Thoracic aorta (tissue), 2 donors: ENCODE measurements at regions not wholly inside any gene's neighbourhood (a gene's known extent, or its start where the extent isn't known, plus 50 kb on each side); places are given as distances from the start of the nearest gene placed in this dataset.
"Not testable (repeated sequence)": the region's sequence is repeated elsewhere in the genome, so short reads cannot be mapped to it uniquely, and the experiment has no call there.

Source experiments
- ATAC-seq: fragments of 150-250 bp; one replicate; pipeline ENCODE4 v1.8.0; 2017; ENCODE audit warnings: low read depth; ENCODE audit not compliant: insufficient number of reproducible peaks, low FRiP score
- DNase-seq: peaks from one replicate; pipeline ENCODE4 v3.0.0-alpha.2; 2020; ENCODE audit warnings: low spot score
- H3K27ac ChIP-seq, 2 donors: fragments of 200-600 bp; sonication (generic); 1 replicate in 1 of 2; 2 replicates in 1 of 2; pipeline ENCODE4 v1.5.1; 2016; ENCODE audit warnings: mild to moderate bottlenecking in 2 of 2, moderate library complexity in 2 of 2
- H3K27me3 ChIP-seq: fragments of 200-600 bp; sonication (generic); replicated peaks from 2 replicates; pipeline ENCODE4 v1.6.0; 2016; ENCODE audit warnings: mild to moderate bottlenecking; ENCODE audit not compliant: insufficient read depth
- H3K36me3 ChIP-seq: fragments of 200-600 bp; sonication (generic); one replicate; pipeline ENCODE4 v1.5.1; 2016
- H3K4me1 ChIP-seq, 2 donors: fragments of 200-600 bp; sonication (generic); 1 replicate in 1 of 2; 2 replicates in 1 of 2; pipeline versions ENCODE4 v1.5.1 to v1.6.0; 2016; ENCODE audit warnings: low read depth in 2 of 2, mild to moderate bottlenecking in 1 of 2; ENCODE audit not compliant: control insufficient read depth in 1 of 2
- H3K4me3 ChIP-seq: fragments of 200-600 bp; sonication (generic); 2 replicates; pipeline ENCODE4 v1.5.1; 2016; ENCODE audit warnings: mild to moderate bottlenecking
- H3K9me3 ChIP-seq: fragments of 200-600 bp; sonication (generic); 2 replicates; pipeline ENCODE4 v1.5.1; 2016
- CTCF ChIP-seq: fragments of 200-600 bp; sonication (generic); IDR thresholded peaks from one replicate; pipeline ENCODE4 v1.5.1; 2019; ENCODE audit warnings: antibody characterized with exemption

GRCh38 chr6:134797400-134798113 lies 152.3 kb downstream of the ALDH8A1 start:
- Histone ChIP-seq H3K9me3 (peaks cover under 1% of the 10 kb centered on the region), H3K27me3 (no peaks in the 10 kb centered on the region), H3K27ac (peak overlapping the region; percentile 67 to 71), H3K4me3 (no peak overlapping the region), H3K4me1 (peaks cover 7 to 38% of the 10 kb centered on the region in 2 donors), H3K36me3 (no peaks in the 10 kb centered on the region)
- ATAC-seq (peak; percentile 91), DNase-seq (peak; percentile 28)
- TF ChIP-seq CTCF, result no peak

- peak overlapping the region; percentile 54 to 61 for H3K27ac ChIP-seq
- no peak for ATAC-seq
- no peak for TF ChIP-seq CTCF
Measured at GRCh38 chr6:134795691-134796090, 154.2 kb downstream of the ALDH8A1 start.

GRCh38 chr6:134795001-134795400 lies 154.9 kb downstream of the ALDH8A1 start:
- Histone ChIP-seq H3K36me3 (no peaks in the 10 kb centered on the region), H3K4me3 (no peak overlapping the region), H3K4me1 (peaks cover 7 to 38% of the 10 kb centered on the region in 2 donors), H3K27ac (peak overlapping the region; percentile 54 to 61), H3K9me3 (peaks cover 9% of the 10 kb centered on the region), H3K27me3 (no peaks in the 10 kb centered on the region)
- ATAC-seq (no peak), DNase-seq (no peak)
- no peak for TF ChIP-seq CTCF

More at GRCh38 chr6:134795691-134796090, 154.2 kb downstream of the ALDH8A1 start:
- no peak overlapping the region for H3K4me3 ChIP-seq
- peaks cover 7 to 38% of the 10 kb centered on the region in 2 donors for H3K4me1 ChIP-seq
- peaks cover 9% of the 10 kb centered on the region for H3K9me3 ChIP-seq
- H3K27me3 ChIP-seq, result no peaks in the 10 kb centered on the region
- DNase-seq, result no peak
- no peaks in the 10 kb centered on the region for H3K36me3 ChIP-seq

GRCh38 chr6:134791243-134791843 lies 158.6 kb downstream of the ALDH8A1 start:
- ATAC-seq, H3K4me3 ChIP-seq, H3K27ac ChIP-seq, H3K36me3 ChIP-seq, DNase-seq, H3K9me3 ChIP-seq, H3K27me3 ChIP-seq: not testable (repeated sequence)
- H3K4me1 ChIP-seq, result peaks cover 7 to 15% of the 10 kb centered on the region in 2 donors

GRCh38 chr6:134787261-134787877 lies 162.5 kb downstream of the ALDH8A1 start:
- no peak overlapping the region for H3K4me3 ChIP-seq
- no peaks in the 10 kb centered on the region for H3K27me3 ChIP-seq
- no peak for ATAC-seq
- no peak for DNase-seq
- no peak for TF ChIP-seq CTCF
- no peaks in the 10 kb centered on the region for H3K36me3 ChIP-seq
- H3K4me1 ChIP-seq, result no peaks in the 10 kb centered on the region
- no peak overlapping the region for H3K27ac ChIP-seq
- H3K9me3 ChIP-seq, result peaks cover 7% of the 10 kb centered on the region
